Neutrophil (primary cell): ENCODE measurements at regions not wholly inside any gene's neighbourhood (a gene's known extent, or its start where the extent isn't known, plus 50 kb on each side); places are given as distances from the start of the nearest gene placed in this dataset.

ENCODE experiments used
- H3K27ac ChIP-seq: fragments of 200-600 bp; sonication (generic); 2 replicates; pipeline ENCODE4 v1.5.1; 2016; ENCODE audit warnings: mild to moderate bottlenecking, moderate library complexity
- H3K27me3 ChIP-seq: fragments of 200-600 bp; sonication (generic); 2 replicates; pipeline ENCODE4 v1.6.0; 2016; ENCODE audit warnings: mild to moderate bottlenecking
- H3K36me3 ChIP-seq: fragments of 200-600 bp; sonication (generic); 2 replicates; pipeline ENCODE4 v1.5.1; 2017
- H3K4me1 ChIP-seq, 2 experiments: fragments of 200-600 bp in 1 of 2; sonication (generic) in 1 of 2; 1 replicate in 1 of 2; 2 replicates in 1 of 2; pipeline versions ENCODE4 v1.5.1 to v1.6.1; 2013 to 2016; ENCODE audit warnings: low read depth in 1 of 2, low read length in 1 of 2, mild to moderate bottlenecking in 1 of 2, moderate library complexity in 1 of 2; ENCODE audit not compliant: control insufficient read depth in 1 of 2, insufficient read depth in 1 of 2
- H3K4me3 ChIP-seq, 2 experiments: fragments of 200-600 bp in 1 of 2; sonication (generic) in 1 of 2; 1 replicate in 1 of 2; 2 replicates in 1 of 2; pipeline ENCODE4 v1.5.1; 2013 to 2016; ENCODE audit warnings: low read depth in 1 of 2, low read length in 1 of 2, mild to moderate bottlenecking in 1 of 2, moderate library complexity in 1 of 2
- H3K9me3 ChIP-seq: fragments of 200-600 bp; sonication (generic); 2 replicates; pipeline ENCODE4 v1.5.1; 2016
- CTCF ChIP-seq: fragments of 200-600 bp; sonication (generic); IDR thresholded peaks from 2 replicates; pipeline ENCODE4 v1.5.1; 2016; ENCODE audit warnings: antibody characterized with exemption

GRCh38 chr10:131653554-131654470 is 247.0 kb upstream of the PPP2R2D start:
- Histone ChIP-seq H3K4me1 (no peaks in the 10 kb centered on the region), H3K27me3 (peaks cover 32% of the 10 kb centered on the region), H3K4me3 (no peak overlapping the region), H3K27ac (no peak overlapping the region), H3K36me3 (no peaks in the 10 kb centered on the region), H3K9me3 (no peaks in the 10 kb centered on the region)
- no peak for TF ChIP-seq CTCF

GRCh38 chr10:131654471-131655087 is 246.2 kb upstream of the PPP2R2D start:
- Histone ChIP-seq H3K27ac (no peak overlapping the region), H3K4me3 (no peak overlapping the region), H3K27me3 (peaks cover 32% of the 10 kb centered on the region), H3K9me3 (no peaks in the 10 kb centered on the region), H3K4me1 (no peaks in the 10 kb centered on the region), H3K36me3 (no peaks in the 10 kb centered on the region)
- no peak for TF ChIP-seq CTCF

- Histone ChIP-seq H3K36me3 (no peaks in the 10 kb centered on the region), H3K9me3 (no peaks in the 10 kb centered on the region), H3K27me3 (peaks cover 32% of the 10 kb centered on the region), H3K27ac (no peak overlapping the region), H3K4me1 (no peaks in the 10 kb centered on the region), H3K4me3 (no peak overlapping the region)
- no peak for TF ChIP-seq CTCF
These were observed 245.5 kb upstream of the PPP2R2D start for GRCh38 chr10:131655101-131655849.

GRCh38 chr10:131656009-131656408 is 244.8 kb upstream of the PPP2R2D start:
- no peaks in the 10 kb centered on the region for H3K36me3 ChIP-seq
- H3K27ac ChIP-seq, result no peak overlapping the region
- TF ChIP-seq CTCF, result no peak
- H3K9me3 ChIP-seq, result no peaks in the 10 kb centered on the region
- H3K27me3 ChIP-seq, result peaks cover 27% of the 10 kb centered on the region
- no peak overlapping the region for H3K4me3 ChIP-seq
- H3K4me1 ChIP-seq, result no peaks in the 10 kb centered on the region

- no peak for TF ChIP-seq CTCF
- Histone ChIP-seq H3K27me3 (peaks cover 22% of the 10 kb centered on the region), H3K36me3 (no peaks in the 10 kb centered on the region), H3K4me1 (no peaks in the 10 kb centered on the region), H3K27ac (no peak overlapping the region), H3K4me3 (no peak overlapping the region), H3K9me3 (no peaks in the 10 kb centered on the region)
These were observed 244.4 kb upstream of the PPP2R2D start for GRCh38 chr10:131656431-131656841.
